Esophagus muscularis mucosa (tissue), 4 donors: ENCODE measurements at regions not wholly inside any gene's neighbourhood (a gene's known extent, or its start where the extent isn't known, plus 50 kb on each side); places are given as distances from the start of the nearest gene placed in this dataset.

Experiments
- DNase-seq: peaks from one replicate; pipeline ENCODE4 v3.0.0-alpha.2; 2017; ENCODE audit errors: extremely low spot score
- H3K27ac ChIP-seq, 4 donors: fragments of 200-600 bp; sonication (generic); replicated peaks in 1 of 4; 1 replicate in 3 of 4; 2 replicates in 1 of 4; pipeline ENCODE4 v1.5.1; 2016 to 2019; ENCODE audit warnings: mild to moderate bottlenecking in 1 of 4
- H3K27me3 ChIP-seq, 4 donors: fragments of 200-600 bp; sonication (generic); one replicate each; pipeline versions ENCODE4 v1.5.1 to v1.6.0; 2016 to 2019
- H3K36me3 ChIP-seq, 4 donors: fragments of 200-600 bp; sonication (generic); one replicate each; pipeline ENCODE4 v1.5.1; 2016 to 2019
- H3K4me1 ChIP-seq, 4 donors: fragments of 200-600 bp; sonication (generic); one replicate each; pipeline ENCODE4 v1.5.1; 2016 to 2019
- H3K4me3 ChIP-seq, 4 donors: fragments of 200-600 bp; sonication (generic); 1 replicate in 2 of 4; 2 replicates in 2 of 4; pipeline ENCODE4 v1.5.1; 2016 to 2019; ENCODE audit warnings: mild to moderate bottlenecking in 4 of 4, moderate library complexity in 1 of 4
- H3K9me3 ChIP-seq, 4 donors: fragments of 200-600 bp; sonication (generic); 1 replicate in 3 of 4; 2 replicates in 1 of 4; pipeline ENCODE4 v1.5.1; 2016 to 2019
- EP300 ChIP-seq: sonication (generic); formaldehyde crosslinking; IDR thresholded peaks from one replicate; pipeline ENCODE4 v1.6.1; 2017; ENCODE audit warnings: antibody characterized with exemption
- POLR2A ChIP-seq: fragments of 450-650 bp; IDR thresholded peaks from one replicate; pipeline ENCODE4 v1.6.1; 2017; ENCODE audit warnings: antibody characterized with exemption, moderate library complexity, mild to moderate bottlenecking, low read depth
- POLR2AphosphoS5 ChIP-seq, 2 donors: sonication (generic); formaldehyde crosslinking; IDR thresholded peaks; one replicate each; pipeline ENCODE4 v1.6.1; 2017; ENCODE audit warnings: antibody characterized with exemption in 2 of 2
- WGBS: methylation state at CpG from one replicate; pipeline ENCODE4 v1.1.5; 2018; 5-methylcytosine and 5-hydroxymethylcytosine counted together
- intact Hi-C: fragments of 100-400 bp; cut with DNase I; formaldehyde crosslinking; loops from one replicate; pipeline ENCODE4 v1.15.1; 2023
- TF ChIP-seq, protein P1 (sequence below), 3 experiments: fragments of 200-600 bp in 2 of 3; fragments of 450-650 bp in 1 of 3; sonication (generic) in 2 of 3; IDR thresholded peaks; one replicate each; pipeline ENCODE4 v1.5.1; 2017 to 2019; ENCODE audit warnings: antibody characterized with exemption in 3 of 3, mild to moderate bottlenecking in 2 of 3, moderate library complexity in 1 of 3

DNA sequence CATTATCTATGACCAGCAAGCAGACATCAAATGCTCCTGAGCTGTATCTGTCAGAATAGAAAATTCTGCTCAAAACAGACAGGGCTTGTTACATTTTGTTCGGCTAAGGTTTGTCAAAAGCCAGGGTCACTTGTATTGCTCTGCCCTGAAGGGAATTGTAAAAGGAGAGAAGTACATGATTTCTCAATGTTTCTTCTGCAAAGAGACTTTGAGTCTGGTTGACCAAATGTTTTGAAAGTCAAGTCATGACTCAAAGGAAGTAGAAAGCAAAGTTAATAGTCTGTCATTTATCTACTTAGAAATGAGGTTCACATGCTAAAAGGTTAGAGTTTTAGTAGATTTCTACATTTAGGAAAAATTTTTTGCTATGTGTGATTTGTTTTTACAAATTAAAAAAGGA is 1624.1 kb upstream of the ZEB2 start:
- Histone ChIP-seq H3K36me3 (no peaks in the 10 kb centered on the region), H3K27ac (no peak overlapping the region), H3K4me1 (no peaks in the 10 kb centered on the region), H3K4me3 (no peak overlapping the region), H3K9me3 (no peaks in the 10 kb centered on the region), H3K27me3 (no peaks in the 10 kb centered on the region)
- no peak for DNase-seq
- TF ChIP-seq POLR2AphosphoS5 (IDR thresholded peaks at IDR 0.05) (no peak), POLR2A (no peak), EP300 (no peak)
- TF ChIP-seq, protein P1, sequence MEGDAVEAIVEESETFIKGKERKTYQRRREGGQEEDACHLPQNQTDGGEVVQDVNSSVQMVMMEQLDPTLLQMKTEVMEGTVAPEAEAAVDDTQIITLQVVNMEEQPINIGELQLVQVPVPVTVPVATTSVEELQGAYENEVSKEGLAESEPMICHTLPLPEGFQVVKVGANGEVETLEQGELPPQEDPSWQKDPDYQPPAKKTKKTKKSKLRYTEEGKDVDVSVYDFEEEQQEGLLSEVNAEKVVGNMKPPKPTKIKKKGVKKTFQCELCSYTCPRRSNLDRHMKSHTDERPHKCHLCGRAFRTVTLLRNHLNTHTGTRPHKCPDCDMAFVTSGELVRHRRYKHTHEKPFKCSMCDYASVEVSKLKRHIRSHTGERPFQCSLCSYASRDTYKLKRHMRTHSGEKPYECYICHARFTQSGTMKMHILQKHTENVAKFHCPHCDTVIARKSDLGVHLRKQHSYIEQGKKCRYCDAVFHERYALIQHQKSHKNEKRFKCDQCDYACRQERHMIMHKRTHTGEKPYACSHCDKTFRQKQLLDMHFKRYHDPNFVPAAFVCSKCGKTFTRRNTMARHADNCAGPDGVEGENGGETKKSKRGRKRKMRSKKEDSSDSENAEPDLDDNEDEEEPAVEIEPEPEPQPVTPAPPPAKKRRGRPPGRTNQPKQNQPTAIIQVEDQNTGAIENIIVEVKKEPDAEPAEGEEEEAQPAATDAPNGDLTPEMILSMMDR (IDR thresholded peaks at IDR 0.05): no peak
- 87% methylated on average over 1 of the region's 1 CpG for WGBS
- intact Hi-C loops: no loop called here

DNA sequence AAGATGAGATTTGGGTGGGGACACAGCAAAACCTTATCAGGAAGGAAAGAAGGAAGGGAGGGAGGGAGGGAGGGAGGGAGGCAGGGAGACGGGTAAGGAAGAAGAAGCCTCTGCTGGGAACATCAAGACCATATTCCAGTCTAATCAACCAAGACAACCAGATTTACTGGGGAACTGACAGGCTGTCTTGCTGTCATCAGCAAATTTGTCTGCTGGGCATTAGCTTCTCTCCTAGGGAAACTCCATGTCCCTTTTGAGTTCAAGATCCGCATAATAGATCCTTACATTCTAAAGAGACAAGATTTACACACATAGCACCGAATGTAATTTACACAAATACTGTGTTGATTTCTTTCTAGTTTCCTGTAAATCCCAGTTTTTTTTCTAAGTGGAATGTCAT is 1618.9 kb upstream of the ZEB2 start:
- Histone ChIP-seq H3K36me3 (no peaks in the 10 kb centered on the region), H3K27ac (no peak overlapping the region), H3K4me1 (no peaks in the 10 kb centered on the region), H3K9me3 (no peaks in the 10 kb centered on the region), H3K27me3 (no peaks in the 10 kb centered on the region), H3K4me3 (no peak overlapping the region)
- TF ChIP-seq EP300 (no peak), POLR2A (no peak)
- TF ChIP-seq, protein P1 (IDR thresholded peaks at IDR 0.05): no peak
- no peak for DNase-seq
- WGBS: 90% methylated on average over 3 of the region's 3 CpGs
- intact Hi-C loops: no loop called here

DNA sequence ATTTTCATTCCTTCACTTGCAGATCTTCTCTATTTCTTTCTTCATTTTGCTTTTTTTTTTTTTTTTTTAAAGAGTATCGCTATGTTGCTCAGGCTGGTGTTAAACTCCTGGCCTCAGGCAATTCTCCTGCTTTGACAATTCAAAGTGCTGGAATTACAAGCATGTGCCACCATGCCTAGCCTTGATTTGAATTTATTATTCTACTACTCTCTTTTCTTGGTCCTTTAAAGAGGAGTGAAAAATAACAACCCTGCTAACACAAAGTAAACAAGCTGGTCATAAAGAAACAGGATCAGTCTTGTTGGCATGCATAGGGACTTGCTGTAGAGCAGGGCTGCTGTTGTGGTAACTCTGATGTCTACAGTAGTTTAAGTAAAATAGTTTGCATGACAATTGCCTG is 1615.3 kb upstream of the ZEB2 start:
- Histone ChIP-seq H3K36me3 (no peaks in the 10 kb centered on the region), H3K27ac (no peak overlapping the region), H3K9me3 (no peaks in the 10 kb centered on the region), H3K4me3 (no peak overlapping the region), H3K27me3 (no peaks in the 10 kb centered on the region), H3K4me1 (no peaks in the 10 kb centered on the region)
- TF ChIP-seq EP300: no peak
- no peak for TF ChIP-seq POLR2AphosphoS5 (IDR thresholded peaks at IDR 0.05)
- TF ChIP-seq POLR2A: no peak
- TF ChIP-seq, protein P1 (IDR thresholded peaks at IDR 0.05): no peak
- no peak for DNase-seq
- intact Hi-C loops: no loop called here
- 91% methylated on average over 1 of the region's 1 CpG for WGBS

DNA sequence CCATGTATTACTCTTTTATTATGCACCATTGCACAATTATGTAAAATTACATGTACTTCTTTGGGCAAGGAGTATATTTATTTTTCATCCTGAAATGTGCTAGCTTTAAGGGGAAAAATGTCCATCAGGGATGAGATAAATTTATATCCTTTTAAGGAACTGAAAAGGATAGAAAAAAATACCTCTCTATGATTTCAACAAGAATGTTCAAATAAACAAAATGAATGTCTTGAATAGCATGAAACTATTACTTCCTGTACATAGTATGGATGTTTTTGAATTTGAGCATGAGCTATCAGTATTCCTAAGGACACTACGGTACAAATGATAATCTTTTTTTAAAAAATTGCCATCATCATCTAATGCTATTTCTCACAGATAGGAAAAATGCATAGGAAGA is 1611.9 kb upstream of the ZEB2 start:
- H3K4me3 ChIP-seq: no peak overlapping the region
- no peaks in the 10 kb centered on the region for H3K36me3 ChIP-seq
- 91% methylated on average over 1 of the region's 1 CpG for WGBS
- no peaks in the 10 kb centered on the region for H3K27me3 ChIP-seq
- H3K4me1 ChIP-seq: no peaks in the 10 kb centered on the region
- no peak overlapping the region for H3K27ac ChIP-seq
- DNase-seq: no peak
- TF ChIP-seq EP300: no peak
- no peak for TF ChIP-seq POLR2A
- TF ChIP-seq, protein P1 (IDR thresholded peaks at IDR 0.05): no peak
- no peak for TF ChIP-seq POLR2AphosphoS5 (IDR thresholded peaks at IDR 0.05)
- intact Hi-C loops: no loop called here
- H3K9me3 ChIP-seq: no peaks in the 10 kb centered on the region

DNA sequence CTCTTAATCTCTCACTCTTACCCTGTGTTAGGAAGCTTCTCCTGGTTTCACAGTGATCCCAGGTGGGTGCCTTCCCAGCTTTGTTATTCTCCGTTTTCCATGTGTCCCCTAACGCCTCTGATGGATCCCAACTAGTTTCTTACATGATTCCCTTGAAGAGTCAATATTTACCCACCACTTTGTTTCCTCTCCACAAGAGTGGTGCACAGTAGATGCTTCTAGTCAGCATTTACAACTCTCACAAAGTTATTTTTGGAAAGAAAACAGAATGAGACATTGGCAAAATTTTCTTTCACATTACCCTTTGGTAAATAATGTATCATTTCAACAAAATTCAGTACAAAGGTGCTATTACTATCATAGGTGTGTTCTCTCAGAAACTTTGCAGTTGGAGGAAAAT is 1611.1 kb upstream of the ZEB2 start:
- WGBS: 40% methylated on average over 2 of the region's 2 CpGs
- Histone ChIP-seq H3K27ac (no peak overlapping the region), H3K4me1 (no peaks in the 10 kb centered on the region), H3K4me3 (no peak overlapping the region), H3K27me3 (no peaks in the 10 kb centered on the region), H3K9me3 (no peaks in the 10 kb centered on the region), H3K36me3 (no peaks in the 10 kb centered on the region)
- TF ChIP-seq EP300 (no peak), POLR2A (no peak), POLR2AphosphoS5 (IDR thresholded peaks at IDR 0.05) (no peak)
- TF ChIP-seq, protein P1 (IDR thresholded peaks at IDR 0.05): no peak
- intact Hi-C loops: no loop called here
- DNase-seq: no peak
